ENCODE measurements at regions not wholly inside any gene's neighbourhood (a gene's known extent, or its start where the extent isn't known, plus 50 kb on each side); places are given as distances from the start of the nearest gene placed in this dataset.
"Not testable (repeated sequence)": the region's sequence is repeated elsewhere in the genome, so short reads cannot be mapped to it uniquely, and the experiment has no call there.

DNA sequence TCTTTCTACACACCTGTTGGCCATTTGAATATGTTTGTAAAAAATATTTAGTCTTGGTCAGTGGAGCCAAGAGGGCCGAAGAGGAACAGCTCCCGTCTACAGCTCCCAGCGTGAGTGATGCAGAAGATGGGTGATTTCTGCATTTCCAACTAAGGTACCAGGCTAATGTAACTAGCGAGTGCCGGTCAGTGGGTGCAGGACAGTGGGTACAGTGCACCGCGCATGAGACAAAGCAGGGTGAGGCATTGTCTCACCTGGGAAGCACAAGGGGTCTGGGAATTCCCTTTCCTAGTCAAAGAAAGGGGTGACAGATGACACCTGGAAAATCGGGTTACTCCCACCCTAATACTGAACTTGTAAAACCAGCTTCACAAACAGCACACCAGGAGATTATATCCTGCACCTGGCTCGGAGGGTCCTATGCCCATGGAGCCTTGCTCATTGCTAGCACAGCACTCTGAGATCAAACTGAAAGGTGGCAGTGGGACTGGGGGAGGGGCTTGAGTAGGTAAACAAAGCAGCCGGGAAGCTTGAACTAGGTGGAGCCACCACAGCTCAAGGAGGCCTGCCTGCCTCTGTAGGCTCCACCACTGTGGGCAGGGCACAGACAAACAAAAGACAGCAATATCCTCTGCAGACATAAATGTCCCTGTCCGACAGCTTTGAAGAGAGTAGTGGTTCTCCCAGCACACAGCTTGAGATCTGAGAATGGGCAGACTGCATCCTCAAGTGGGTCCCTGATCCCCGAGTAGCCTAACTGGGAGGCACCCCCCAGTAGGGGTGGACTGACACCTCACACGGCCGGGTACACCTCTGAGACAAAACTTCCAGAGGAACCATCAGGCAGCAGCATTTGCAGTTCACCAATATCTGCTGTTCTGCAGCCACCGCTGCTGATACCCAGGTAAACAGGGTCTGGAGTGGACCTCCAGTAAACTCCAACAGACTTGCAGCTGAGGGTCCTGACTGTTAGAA lies 4239.5 kb upstream of the OR11H1 start:
- not testable (repeated sequence) for H3K4me2 ChIP-seq (ENCODE audit: low read length); H2AFZ ChIP-seq (ENCODE audit: insufficient read depth, low read length, poor library complexity); H3K4me1 ChIP-seq (ENCODE audit: control insufficient read depth in 1 of 2, insufficient read depth in 2 of 2, low read length in 2 of 2); H2BK12ac ChIP-seq (ENCODE audit: low read length); H2BK120ac ChIP-seq (ENCODE audit: insufficient read depth, low read length, poor library complexity); H3K18ac ChIP-seq (ENCODE audit: low read length); H3K23ac ChIP-seq (ENCODE audit: low read length); H3K79me1 ChIP-seq (ENCODE audit: low read length); H3K36me3 ChIP-seq (ENCODE audit: control insufficient read depth in 1 of 2, insufficient read depth in 2 of 2, low read length in 2 of 2); H4K8ac ChIP-seq (ENCODE audit: low read depth, low read length); H3K27me3 ChIP-seq (ENCODE audit: insufficient read depth, low read length); H4K12ac ChIP-seq (ENCODE audit: low read depth, low read length); DNase-seq; H3K79me2 ChIP-seq (ENCODE audit: control insufficient read depth, insufficient read depth, low read length, poor library complexity); H3K9ac ChIP-seq (ENCODE audit: low read length); H3K4me3 ChIP-seq (ENCODE audit: low read depth, low read length); H3K14ac ChIP-seq (ENCODE audit: low read length); H2BK5ac ChIP-seq (ENCODE audit: low read depth, low read length, poor library complexity); H2AK5ac ChIP-seq (ENCODE audit: low read length); H4K91ac ChIP-seq (ENCODE audit: low read depth, low read length); H3K4ac ChIP-seq (ENCODE audit: low read depth, low read length); H3K27ac ChIP-seq (ENCODE audit: low read depth, low read length)
- H3K9me3 ChIP-seq (ENCODE audit: insufficient read depth, low read depth, low read length), result peaks cover 20% of the 10 kb centered on the region
- no CpG with 5 or more reads among the region's 15 CpGs for WGBS (ENCODE audit: extremely low coverage, insufficient coverage, insufficient read length)

DNA sequence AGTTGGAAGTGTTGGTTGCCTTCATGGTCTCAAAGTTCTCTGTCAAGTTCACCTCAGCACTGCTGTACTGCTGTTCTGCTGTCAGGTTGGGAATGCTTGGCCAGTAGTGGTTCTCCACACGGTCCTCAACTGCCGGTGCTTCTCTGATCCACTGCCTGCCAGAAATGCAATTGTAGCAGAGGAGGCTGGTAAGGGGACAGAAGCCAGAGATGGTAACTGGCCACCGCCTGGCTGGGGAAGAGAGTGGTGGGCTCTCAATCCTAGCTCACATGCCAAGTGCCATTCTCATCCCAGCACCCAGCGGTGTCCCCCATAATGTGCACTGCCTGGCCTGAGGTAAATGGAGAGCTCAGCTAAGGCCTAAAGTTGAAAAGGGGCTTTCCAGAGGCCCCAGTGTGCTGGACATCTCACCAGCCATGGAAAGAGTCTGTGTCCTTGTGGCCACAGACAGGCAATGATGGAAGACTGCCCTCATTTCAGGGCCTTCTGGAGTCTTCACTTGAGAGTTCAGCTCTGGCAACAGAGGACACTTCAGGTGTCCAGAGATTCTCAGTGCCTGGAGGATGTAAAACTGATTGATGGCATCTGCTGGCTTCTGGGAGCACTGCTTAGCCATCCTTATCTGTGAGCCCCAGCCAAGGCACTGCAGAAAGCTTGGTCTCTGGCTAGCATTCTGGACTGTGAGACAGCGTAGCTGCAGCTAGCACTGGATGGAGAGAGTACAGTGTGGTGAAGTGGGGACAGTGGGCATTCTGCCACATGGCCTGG lies 4229.7 kb upstream of the OR11H1 start:
- not testable (repeated sequence) for H3K23ac ChIP-seq (ENCODE audit: low read length)

DNA sequence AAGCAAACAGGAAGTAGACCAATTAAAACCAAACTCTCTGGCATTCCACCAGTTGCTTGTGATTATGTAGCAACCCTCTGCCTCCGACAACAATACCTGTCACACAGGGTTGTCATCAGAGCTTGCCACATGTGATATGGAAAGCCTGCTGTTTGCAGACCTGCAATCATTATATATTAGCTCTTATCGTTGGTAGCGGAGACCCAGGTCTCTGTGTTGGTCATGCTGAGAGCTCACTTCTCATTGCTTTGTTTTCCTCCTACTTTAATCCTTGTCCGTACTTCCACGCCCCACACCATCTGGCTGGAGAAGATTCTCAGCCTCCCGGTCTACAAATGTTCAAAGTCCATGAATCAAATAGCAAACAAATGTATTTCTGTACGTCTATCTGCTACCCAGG lies 4225.6 kb upstream of the OR11H1 start:
- H2AFZ ChIP-seq (ENCODE audit: insufficient read depth, low read length, poor library complexity); H2BK12ac ChIP-seq (ENCODE audit: low read length); H3K79me2 ChIP-seq (ENCODE audit: control insufficient read depth, insufficient read depth, low read length, poor library complexity); H3K27me3 ChIP-seq (ENCODE audit: insufficient read depth, low read length); H3K4me2 ChIP-seq (ENCODE audit: low read length); H3K4me1 ChIP-seq (ENCODE audit: control insufficient read depth in 1 of 2, insufficient read depth in 2 of 2, low read length in 2 of 2); DNase-seq; H4K91ac ChIP-seq (ENCODE audit: low read depth, low read length); H3K18ac ChIP-seq (ENCODE audit: low read length); H3K4ac ChIP-seq (ENCODE audit: low read depth, low read length); H2AK5ac ChIP-seq (ENCODE audit: low read length); H3K9ac ChIP-seq (ENCODE audit: low read length); H2BK120ac ChIP-seq (ENCODE audit: insufficient read depth, low read length, poor library complexity); H3K23ac ChIP-seq (ENCODE audit: low read length); H3K27ac ChIP-seq (ENCODE audit: low read depth, low read length); H2BK5ac ChIP-seq (ENCODE audit: low read depth, low read length, poor library complexity); H3K14ac ChIP-seq (ENCODE audit: low read length); H3K36me3 ChIP-seq (ENCODE audit: control insufficient read depth in 1 of 2, insufficient read depth in 2 of 2, low read length in 2 of 2); H3K4me3 ChIP-seq (ENCODE audit: low read depth, low read length); H3K79me1 ChIP-seq (ENCODE audit: low read length); H4K12ac ChIP-seq (ENCODE audit: low read depth, low read length); H4K8ac ChIP-seq (ENCODE audit: low read depth, low read length): not testable (repeated sequence)
- H3K9me3 ChIP-seq (ENCODE audit: insufficient read depth, low read depth, low read length), result peaks cover 32% of the 10 kb centered on the region
- no CpG with 5 or more reads among the region's 7 CpGs for WGBS (ENCODE audit: extremely low coverage, insufficient coverage, insufficient read length)

More for the DNA sequence above, 4229.7 kb upstream of the OR11H1 start:
- not testable (repeated sequence) for H3K18ac ChIP-seq (ENCODE audit: low read length); H3K4me2 ChIP-seq (ENCODE audit: low read length); H4K91ac ChIP-seq (ENCODE audit: low read depth, low read length); H2BK120ac ChIP-seq (ENCODE audit: insufficient read depth, low read length, poor library complexity); DNase-seq; H3K27ac ChIP-seq (ENCODE audit: low read depth, low read length); H3K4ac ChIP-seq (ENCODE audit: low read depth, low read length); H3K14ac ChIP-seq (ENCODE audit: low read length); H2BK12ac ChIP-seq (ENCODE audit: low read length); H4K12ac ChIP-seq (ENCODE audit: low read depth, low read length); H2BK5ac ChIP-seq (ENCODE audit: low read depth, low read length, poor library complexity); H3K27me3 ChIP-seq (ENCODE audit: insufficient read depth, low read length); H2AK5ac ChIP-seq (ENCODE audit: low read length); H2AFZ ChIP-seq (ENCODE audit: insufficient read depth, low read length, poor library complexity); H3K36me3 ChIP-seq (ENCODE audit: control insufficient read depth in 1 of 2, insufficient read depth in 2 of 2, low read length in 2 of 2); H3K79me2 ChIP-seq (ENCODE audit: control insufficient read depth, insufficient read depth, low read length, poor library complexity); H3K9ac ChIP-seq (ENCODE audit: low read length); H4K8ac ChIP-seq (ENCODE audit: low read depth, low read length); H3K79me1 ChIP-seq (ENCODE audit: low read length); H3K4me1 ChIP-seq (ENCODE audit: control insufficient read depth in 1 of 2, insufficient read depth in 2 of 2, low read length in 2 of 2)
- peaks cover 18% of the 10 kb centered on the region for H3K9me3 ChIP-seq (ENCODE audit: insufficient read depth, low read depth, low read length)
- WGBS (ENCODE audit: extremely low coverage, insufficient coverage, insufficient read length), result no CpG with 5 or more reads among the region's 5 CpGs
- H3K4me3 ChIP-seq (ENCODE audit: low read depth, low read length), result peak overlapping the region; percentile 31

DNA sequence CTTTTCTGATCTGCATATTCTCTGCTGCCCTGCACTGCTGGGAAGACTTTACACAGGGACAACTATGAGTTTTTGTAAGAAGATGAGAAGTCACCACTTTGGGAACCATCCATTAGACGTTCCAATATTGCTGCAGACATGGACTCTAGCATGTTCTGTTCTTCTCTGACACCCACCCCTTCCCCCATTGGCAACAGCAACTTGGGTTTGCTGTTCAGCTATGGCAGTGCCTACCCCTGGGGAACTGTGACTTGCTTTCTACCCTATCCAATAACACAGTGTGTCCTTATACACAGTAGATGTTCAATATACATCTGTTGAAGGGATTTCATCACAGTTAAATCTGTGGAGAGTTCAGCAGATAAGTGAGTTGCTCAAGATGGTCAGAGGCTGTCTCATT lies 4225.1 kb upstream of the OR11H1 start:
- H4K12ac ChIP-seq (ENCODE audit: low read depth, low read length); H4K8ac ChIP-seq (ENCODE audit: low read depth, low read length); H3K27ac ChIP-seq (ENCODE audit: low read depth, low read length); H3K4ac ChIP-seq (ENCODE audit: low read depth, low read length); H3K4me2 ChIP-seq (ENCODE audit: low read length); H3K4me1 ChIP-seq (ENCODE audit: control insufficient read depth in 1 of 2, insufficient read depth in 2 of 2, low read length in 2 of 2); H2BK120ac ChIP-seq (ENCODE audit: insufficient read depth, low read length, poor library complexity); H2AFZ ChIP-seq (ENCODE audit: insufficient read depth, low read length, poor library complexity); H3K36me3 ChIP-seq (ENCODE audit: control insufficient read depth in 1 of 2, insufficient read depth in 2 of 2, low read length in 2 of 2); H3K9ac ChIP-seq (ENCODE audit: low read length); H2BK5ac ChIP-seq (ENCODE audit: low read depth, low read length, poor library complexity); H3K27me3 ChIP-seq (ENCODE audit: insufficient read depth, low read length); H3K23ac ChIP-seq (ENCODE audit: low read length); DNase-seq; H2BK12ac ChIP-seq (ENCODE audit: low read length); H2AK5ac ChIP-seq (ENCODE audit: low read length); H3K18ac ChIP-seq (ENCODE audit: low read length); H3K79me2 ChIP-seq (ENCODE audit: control insufficient read depth, insufficient read depth, low read length, poor library complexity); H3K14ac ChIP-seq (ENCODE audit: low read length); H3K79me1 ChIP-seq (ENCODE audit: low read length); H4K91ac ChIP-seq (ENCODE audit: low read depth, low read length); H3K4me3 ChIP-seq (ENCODE audit: low read depth, low read length): not testable (repeated sequence)
- WGBS (ENCODE audit: extremely low coverage, insufficient coverage, insufficient read length), result no CpG with 5 or more reads among the region's 1 CpG
- H3K9me3 ChIP-seq (ENCODE audit: insufficient read depth, low read depth, low read length), result peaks cover 33% of the 10 kb centered on the region

Data from trophoblast cell (in vitro differentiated cells and primary cell).